Neuronal stem cell (in vitro differentiated cells): ENCODE measurements at regions not wholly inside any gene's neighbourhood (a gene's known extent, or its start where the extent isn't known, plus 50 kb on each side); places are given as distances from the start of the nearest gene placed in this dataset.

Experiments used
- DNase-seq: peaks from one replicate; pipeline ENCODE4 v3.0.0-alpha.2; 2013; ENCODE audit warnings: low spot score
- H2AFZ ChIP-seq: one replicate; pipeline ENCODE4 v1.6.1; 2013; ENCODE audit warnings: mild to moderate bottlenecking, low read length, inconsistent platforms
- H2AK5ac ChIP-seq: 2 replicates; pipeline ENCODE4 v1.6.1; 2013; ENCODE audit warnings: low read depth, mild to moderate bottlenecking, inconsistent platforms, low read length, moderate library complexity, mixed read lengths
- H2BK120ac ChIP-seq: 2 replicates; pipeline ENCODE4 v1.6.1; 2013; ENCODE audit warnings: low read depth, mild to moderate bottlenecking, inconsistent platforms, low read length, moderate library complexity, mixed read lengths
- H2BK12ac ChIP-seq: one replicate; pipeline ENCODE4 v1.6.1; 2013; ENCODE audit warnings: low read length, inconsistent platforms
- H2BK15ac ChIP-seq: 2 replicates; pipeline ENCODE4 v1.6.1; 2013; ENCODE audit warnings: mild to moderate bottlenecking, low read length, inconsistent platforms, mixed read lengths
- H2BK5ac ChIP-seq: one replicate; pipeline ENCODE4 v1.6.1; 2013; ENCODE audit warnings: inconsistent platforms, mild to moderate bottlenecking, low read length, moderate library complexity
- H3K14ac ChIP-seq: one replicate; pipeline ENCODE4 v1.6.1; 2013; ENCODE audit warnings: low read length, inconsistent platforms
- H3K18ac ChIP-seq: 2 replicates; pipeline ENCODE4 v1.6.1; 2013; ENCODE audit warnings: low read length, inconsistent platforms
- H3K23ac ChIP-seq: 2 replicates; pipeline ENCODE4 v1.6.1; 2013; ENCODE audit warnings: low read depth, mild to moderate bottlenecking, mixed read lengths, low read length, inconsistent platforms; ENCODE audit not compliant: poor library complexity
- H3K27ac ChIP-seq: replicated peaks from 3 replicates; pipeline ENCODE4 v1.5.1; 2013; ENCODE audit warnings: low read length, inconsistent platforms
- H3K27me3 ChIP-seq, 3 experiments: 2 replicates each; pipeline ENCODE4 v1.6.1; 2013; ENCODE audit warnings: low read length in 3 of 3, mild to moderate bottlenecking in 2 of 3, inconsistent platforms in 1 of 3, low read depth in 1 of 3, mixed read lengths in 1 of 3, moderate library complexity in 1 of 3; ENCODE audit not compliant: control insufficient read depth in 3 of 3, insufficient read depth in 3 of 3
- H3K36me3 ChIP-seq, 2 donors: replicated peaks in 1 of 2; 2 replicates each; pipeline ENCODE4 v1.6.1; 2013; ENCODE audit warnings: low read length in 2 of 2; ENCODE audit not compliant: control insufficient read depth in 2 of 2, insufficient read depth in 2 of 2
- H3K4ac ChIP-seq: 2 replicates; pipeline ENCODE4 v1.6.1; 2013; ENCODE audit warnings: inconsistent platforms, mild to moderate bottlenecking, low read length, moderate library complexity
- H3K4me1 ChIP-seq, 2 donors: 1 replicate in 1 of 2; 2 replicates in 1 of 2; pipeline ENCODE4 v1.6.1; 2013; ENCODE audit warnings: low read length in 2 of 2, low read depth in 1 of 2; ENCODE audit not compliant: control insufficient read depth in 2 of 2, insufficient read depth in 1 of 2
- H3K4me2 ChIP-seq: one replicate; pipeline ENCODE4 v1.6.1; 2013; ENCODE audit warnings: mild to moderate bottlenecking, low read length, inconsistent platforms; ENCODE audit not compliant: insufficient read depth, poor library complexity, severe bottlenecking
- H3K4me3 ChIP-seq, 2 donors: 2 replicates each; pipeline ENCODE4 v1.5.1; 2013; ENCODE audit warnings: low read length in 2 of 2, mild to moderate bottlenecking in 2 of 2, inconsistent platforms in 1 of 2, moderate library complexity in 1 of 2
- H3K79me1 ChIP-seq: one replicate; pipeline ENCODE4 v1.6.1; 2013; ENCODE audit warnings: low read depth, mild to moderate bottlenecking, inconsistent platforms, low read length, moderate library complexity
- H3K9ac ChIP-seq: one replicate; pipeline ENCODE4 v1.6.1; 2013; ENCODE audit warnings: mild to moderate bottlenecking, low read depth, low read length, inconsistent platforms; ENCODE audit not compliant: poor library complexity
- H3K9me3 ChIP-seq, 2 donors: replicated peaks in 1 of 2; 2 replicates each; pipeline versions ENCODE3 to v1.6.1; 2013; ENCODE audit warnings: low read length in 2 of 2, mild to moderate bottlenecking in 2 of 2, inconsistent platforms in 1 of 2, low read depth in 1 of 2, mixed read lengths in 1 of 2, moderate library complexity in 1 of 2; ENCODE audit not compliant: control insufficient read depth in 2 of 2, insufficient read depth in 1 of 2
- H4K8ac ChIP-seq: one replicate; pipeline ENCODE4 v1.6.1; 2013; ENCODE audit warnings: low read depth, mild to moderate bottlenecking, inconsistent platforms, low read length, moderate library complexity
- H4K91ac ChIP-seq: one replicate; pipeline ENCODE4 v1.6.1; 2013; ENCODE audit warnings: low read length, low read depth, mild to moderate bottlenecking, inconsistent platforms; ENCODE audit not compliant: poor library complexity
- WGBS, 2 donors: extraction: QIAGEN DNeasy Blood & Tissue Kit; methylation state at CpG; one replicate each; pipeline ENCODE4 v1.1.7; 2013; ENCODE audit warnings: missing lambda C conversion rate in 2 of 2, mixed read lengths in 1 of 2; ENCODE audit not compliant: insufficient read length in 2 of 2, insufficient replicate concordance in 1 of 2; ENCODE audit errors: extremely low coverage in 2 of 2; 5-methylcytosine and 5-hydroxymethylcytosine counted together

GRCh38 chr20:1805161-1805581, 90.0 kb upstream of the SIRPA start:
- H3K4me1 ChIP-seq, result peaks cover 9 to 10% of the 10 kb centered on the region in 2 donors
- no peak overlapping the region for H2AFZ ChIP-seq
- H2BK12ac ChIP-seq, result no peak overlapping the region
- no peaks in the 10 kb centered on the region for H3K9me3 ChIP-seq
- H3K4me2 ChIP-seq, result no peak overlapping the region
- H4K91ac ChIP-seq, result no peak overlapping the region
- H3K36me3 ChIP-seq, result no peaks in the 10 kb centered on the region
- H2AK5ac ChIP-seq, result peak overlapping the region; percentile 12
- peak overlapping the region; percentile 4 for H2BK120ac ChIP-seq
- no peak overlapping the region for H2BK5ac ChIP-seq
- no peak overlapping the region for H4K8ac ChIP-seq
- no peak overlapping the region for H3K23ac ChIP-seq
- H3K18ac ChIP-seq, result no peak overlapping the region
- peaks cover 0 to 45% (median 2%) of the 10 kb centered on the region in 3 experiments for H3K27me3 ChIP-seq
- H3K4ac ChIP-seq, result no peak overlapping the region
- no CpG with 5 or more reads among the region's 4 CpGs for WGBS, 2 donors
- no peak overlapping the region for H3K9ac ChIP-seq
- H3K14ac ChIP-seq, result no peak overlapping the region
- no peak for DNase-seq
- no peaks in the 10 kb centered on the region for H3K79me1 ChIP-seq
- no peak overlapping the region for H2BK15ac ChIP-seq
- no peak overlapping the region for H3K27ac ChIP-seq
- no peak overlapping the region for H3K4me3 ChIP-seq

- Histone ChIP-seq H4K91ac (no peak overlapping the region), H3K4me2 (no peak overlapping the region), H3K4me1 (peaks cover 9 to 10% of the 10 kb centered on the region in 2 donors), H3K27ac (no peak overlapping the region), H3K4me3 (no peak overlapping the region), H4K8ac (no peak overlapping the region), H2BK5ac (no peak overlapping the region), H2AK5ac (peak overlapping the region; percentile 12), H2BK15ac (no peak overlapping the region), H3K18ac (no peak overlapping the region), H2BK120ac (no peak overlapping the region), H3K14ac (no peak overlapping the region), H3K9me3 (no peaks in the 10 kb centered on the region), H3K79me1 (no peaks in the 10 kb centered on the region), H3K23ac (no peak overlapping the region), H3K9ac (no peak overlapping the region), H3K4ac (no peak overlapping the region), H2AFZ (no peak overlapping the region), H3K36me3 (no peaks in the 10 kb centered on the region), H2BK12ac (no peak overlapping the region), H3K27me3 (peaks cover 0 to 45% (median 2%) of the 10 kb centered on the region in 3 experiments)
- DNase-seq, result no peak
- no CpG with 5 or more reads among the region's 4 CpGs for WGBS, 2 donors
These were observed 90.7 kb upstream of the SIRPA start for GRCh38 chr20:1804554-1804956.

- H3K79me1 ChIP-seq, result no peaks in the 10 kb centered on the region
These were observed 91.2 kb upstream of the SIRPA start for GRCh38 chr20:1803932-1804501.

GRCh38 chr20:1803061-1803931, 91.9 kb upstream of the SIRPA start:
- H3K9me3 ChIP-seq, result no peaks in the 10 kb centered on the region
- H2BK15ac ChIP-seq, result peak overlapping the region; percentile 82
- DNase-seq, result peak; percentile 76
- peak overlapping the region; percentile 49 for H3K14ac ChIP-seq
- peak overlapping the region; percentile 44 for H3K27ac ChIP-seq
- no peak overlapping the region for H4K8ac ChIP-seq
- no peaks in the 10 kb centered on the region for H3K79me1 ChIP-seq
- WGBS, 2 donors, result no CpG with 5 or more reads among the region's 100 CpGs
- peak overlapping the region; percentile 61 to 84 for H3K4me3 ChIP-seq
- peak overlapping the region; percentile 97 for H3K18ac ChIP-seq
- peak overlapping the region; percentile 82 for H3K4me2 ChIP-seq
- H3K27me3 ChIP-seq, result peaks cover 0 to 39% (median 2%) of the 10 kb centered on the region in 3 experiments
- H2BK120ac ChIP-seq, result peak overlapping the region; percentile 50
- peak overlapping the region; percentile 14 for H2BK5ac ChIP-seq
- peak overlapping the region; percentile 19 for H4K91ac ChIP-seq
- peaks cover 9 to 10% of the 10 kb centered on the region in 2 donors for H3K4me1 ChIP-seq
- no peak overlapping the region for H2BK12ac ChIP-seq
- H3K36me3 ChIP-seq, result no peaks in the 10 kb centered on the region
- peak overlapping the region; percentile 66 for H3K4ac ChIP-seq
- H2AFZ ChIP-seq, result peak overlapping the region; percentile 96
- H3K9ac ChIP-seq, result peak overlapping the region; percentile 91
- H2AK5ac ChIP-seq, result no peak overlapping the region
- no peak overlapping the region for H3K23ac ChIP-seq

More at GRCh38 chr20:1803932-1804501, 91.2 kb upstream of the SIRPA start:
- H3K4me3 ChIP-seq, result peak overlapping the region; percentile 61 to 84
- H2BK5ac ChIP-seq, result peak overlapping the region; percentile 14
- H2BK120ac ChIP-seq, result peak overlapping the region; percentile 35
- peak overlapping the region; percentile 82 for H3K4me2 ChIP-seq
- H4K91ac ChIP-seq, result peak overlapping the region; percentile 19
- no peak overlapping the region for H3K14ac ChIP-seq
- H3K18ac ChIP-seq, result peak overlapping the region; percentile 89
- no peak overlapping the region for H3K4ac ChIP-seq
- peak overlapping the region; percentile 67 for H3K9ac ChIP-seq
- no peaks in the 10 kb centered on the region for H3K9me3 ChIP-seq
- no peak overlapping the region for H3K27ac ChIP-seq
- H2AK5ac ChIP-seq, result peak overlapping the region; percentile 12
- WGBS, 2 donors, result no CpG with 5 or more reads among the region's 10 CpGs
- H3K4me1 ChIP-seq, result peaks cover 9 to 10% of the 10 kb centered on the region in 2 donors
- no peak overlapping the region for H2BK12ac ChIP-seq
- H2BK15ac ChIP-seq, result peak overlapping the region; percentile 82
- no peaks in the 10 kb centered on the region for H3K36me3 ChIP-seq
- H4K8ac ChIP-seq, result no peak overlapping the region
- no peak overlapping the region for H3K23ac ChIP-seq
- peak overlapping the region; percentile 96 for H2AFZ ChIP-seq
- DNase-seq, result no peak
- peaks cover 0 to 42% (median 2%) of the 10 kb centered on the region in 3 experiments for H3K27me3 ChIP-seq
